ENCODE measurements at regions not wholly inside any gene's neighbourhood (a gene's known extent, or its start where the extent isn't known, plus 50 kb on each side); places are given as distances from the start of the nearest gene placed in this dataset.
"Not testable (repeated sequence)": the region's sequence is repeated elsewhere in the genome, so short reads cannot be mapped to it uniquely, and the experiment has no call there.

DNA sequence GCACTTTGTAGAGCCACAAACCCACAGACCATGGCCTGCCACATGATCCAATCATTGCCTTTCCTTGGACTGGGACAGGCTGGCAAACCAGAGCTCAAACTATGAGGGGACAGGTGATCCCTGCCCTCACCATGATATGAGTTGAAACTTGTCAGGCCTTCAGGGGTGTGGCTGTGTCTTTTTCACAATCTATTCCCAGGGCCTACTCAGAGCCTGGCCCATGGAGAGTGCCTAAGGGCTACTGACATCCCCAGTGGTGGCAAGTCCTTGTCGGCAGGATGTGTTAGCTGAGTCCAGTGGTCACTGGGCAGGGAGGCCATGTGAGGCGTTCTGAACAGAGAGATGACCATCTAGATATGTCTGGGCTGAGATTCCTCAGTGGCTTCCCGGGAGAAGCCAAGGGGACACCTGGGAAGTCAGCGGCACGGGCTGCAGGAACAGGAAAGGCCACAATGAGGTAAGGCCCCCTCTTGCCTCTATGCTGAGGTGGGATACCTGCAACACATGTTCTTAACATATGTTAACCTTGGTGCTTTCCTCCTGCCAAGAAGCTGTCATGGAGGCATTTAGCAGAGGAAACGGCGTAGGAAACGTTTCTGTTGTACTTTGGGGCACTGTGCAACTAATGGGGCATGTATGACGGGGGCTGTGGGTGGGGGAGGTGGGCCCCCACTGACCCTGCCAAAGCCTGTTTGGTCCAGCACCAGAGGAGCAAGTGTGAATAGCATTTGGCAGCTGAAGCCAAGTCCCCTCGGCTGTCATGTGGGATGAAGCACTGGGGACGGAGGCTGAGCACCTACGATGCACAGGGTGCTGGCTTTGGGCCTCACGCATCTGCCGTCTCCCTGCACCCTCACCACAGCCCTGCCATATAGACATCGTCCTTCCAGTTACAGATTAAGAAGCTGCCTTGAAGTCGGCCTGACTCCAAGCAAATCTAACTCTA, 384.0 kb downstream of the RPS24 start:
- BruUV-seq (replicated peaks) = no TSS peak
- no peak overlapping the region for H3K27ac ChIP-seq
- ChIA-PET POLR2A (ENCODE audit: unreplicated experiment) (no interaction called here), CTCF (no interaction called here)
- no peak overlapping the region for H2AFZ ChIP-seq
- peaks cover 21% of the 10 kb centered on the region for H3F3A ChIP-seq (ENCODE audit: insufficient read depth, low read depth)
- H3K27me3 ChIP-seq (ENCODE audit: insufficient read depth, low read depth) = no peaks in the 10 kb centered on the region
- intact Hi-C loops (cut with micrococcal nuclease; ENCODE audit: unreplicated experiment) = no loop called here
- H3K4me2 ChIP-seq = no peak overlapping the region
- no peaks in the 10 kb centered on the region for H3K36me3 ChIP-seq (ENCODE audit: low read depth)
- no peaks in the 10 kb centered on the region for H3K79me2 ChIP-seq (ENCODE audit: low read depth)
- H4K20me1 ChIP-seq (ENCODE audit: insufficient read depth) = no peaks in the 10 kb centered on the region
- TF ChIP-seq, protein P1, sequence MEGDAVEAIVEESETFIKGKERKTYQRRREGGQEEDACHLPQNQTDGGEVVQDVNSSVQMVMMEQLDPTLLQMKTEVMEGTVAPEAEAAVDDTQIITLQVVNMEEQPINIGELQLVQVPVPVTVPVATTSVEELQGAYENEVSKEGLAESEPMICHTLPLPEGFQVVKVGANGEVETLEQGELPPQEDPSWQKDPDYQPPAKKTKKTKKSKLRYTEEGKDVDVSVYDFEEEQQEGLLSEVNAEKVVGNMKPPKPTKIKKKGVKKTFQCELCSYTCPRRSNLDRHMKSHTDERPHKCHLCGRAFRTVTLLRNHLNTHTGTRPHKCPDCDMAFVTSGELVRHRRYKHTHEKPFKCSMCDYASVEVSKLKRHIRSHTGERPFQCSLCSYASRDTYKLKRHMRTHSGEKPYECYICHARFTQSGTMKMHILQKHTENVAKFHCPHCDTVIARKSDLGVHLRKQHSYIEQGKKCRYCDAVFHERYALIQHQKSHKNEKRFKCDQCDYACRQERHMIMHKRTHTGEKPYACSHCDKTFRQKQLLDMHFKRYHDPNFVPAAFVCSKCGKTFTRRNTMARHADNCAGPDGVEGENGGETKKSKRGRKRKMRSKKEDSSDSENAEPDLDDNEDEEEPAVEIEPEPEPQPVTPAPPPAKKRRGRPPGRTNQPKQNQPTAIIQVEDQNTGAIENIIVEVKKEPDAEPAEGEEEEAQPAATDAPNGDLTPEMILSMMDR (conservative IDR thresholded peaks at IDR 0.05) = no peak
- TF ChIP-seq EZH2 (IDR thresholded peaks at IDR 0.05; ENCODE audit: low read depth) = no peak
- H3K4me3 ChIP-seq = no peak overlapping the region
- no peak for DNase-seq
- H3K9me3 ChIP-seq (ENCODE audit: insufficient read depth, low read depth) = no peaks in the 10 kb centered on the region
- peaks cover 25% of the 10 kb centered on the region for H3K4me1 ChIP-seq (replicated peaks; ENCODE audit: insufficient read depth)
- no peaks in the 10 kb centered on the region for H3K9me2 ChIP-seq (ENCODE audit: insufficient read depth)

GRCh38 chr10:78419481-78420265, 386.0 kb downstream of the RPS24 start:
- no peak overlapping the region for H2AFZ ChIP-seq
- no peak for TF ChIP-seq EZH2 (IDR thresholded peaks at IDR 0.05; ENCODE audit: low read depth)
- TF ChIP-seq, protein P1 (conservative IDR thresholded peaks at IDR 0.05) = no peak
- H3F3A ChIP-seq (ENCODE audit: insufficient read depth, low read depth) = peaks cover 21% of the 10 kb centered on the region
- H3K27me3 ChIP-seq (ENCODE audit: insufficient read depth, low read depth) = no peaks in the 10 kb centered on the region
- no TSS peak for BruUV-seq (replicated peaks)
- CTCF ChIA-PET = no interaction called here
- H4K20me1 ChIP-seq (ENCODE audit: insufficient read depth) = no peaks in the 10 kb centered on the region
- POLR2A ChIA-PET (ENCODE audit: unreplicated experiment) = interaction anchor here (0.6 kb wide), 1 partner anchor 28 kb away, joined by 5 read pairs; no protein-coding TSS in a partner anchor
- H3K79me2 ChIP-seq (ENCODE audit: low read depth) = no peaks in the 10 kb centered on the region
- no peaks in the 10 kb centered on the region for H3K36me3 ChIP-seq (ENCODE audit: low read depth)
- H3K9me3 ChIP-seq (ENCODE audit: insufficient read depth, low read depth) = no peaks in the 10 kb centered on the region
- H3K4me3 ChIP-seq = no peak overlapping the region
- H3K9me2 ChIP-seq (ENCODE audit: insufficient read depth) = no peaks in the 10 kb centered on the region
- DNase-seq = no peak
- intact Hi-C loops (cut with micrococcal nuclease; ENCODE audit: unreplicated experiment) = no loop called here
- no peak overlapping the region for H3K4me2 ChIP-seq
- no peak overlapping the region for H3K27ac ChIP-seq
- peaks cover 25% of the 10 kb centered on the region for H3K4me1 ChIP-seq (replicated peaks; ENCODE audit: insufficient read depth)

DNA sequence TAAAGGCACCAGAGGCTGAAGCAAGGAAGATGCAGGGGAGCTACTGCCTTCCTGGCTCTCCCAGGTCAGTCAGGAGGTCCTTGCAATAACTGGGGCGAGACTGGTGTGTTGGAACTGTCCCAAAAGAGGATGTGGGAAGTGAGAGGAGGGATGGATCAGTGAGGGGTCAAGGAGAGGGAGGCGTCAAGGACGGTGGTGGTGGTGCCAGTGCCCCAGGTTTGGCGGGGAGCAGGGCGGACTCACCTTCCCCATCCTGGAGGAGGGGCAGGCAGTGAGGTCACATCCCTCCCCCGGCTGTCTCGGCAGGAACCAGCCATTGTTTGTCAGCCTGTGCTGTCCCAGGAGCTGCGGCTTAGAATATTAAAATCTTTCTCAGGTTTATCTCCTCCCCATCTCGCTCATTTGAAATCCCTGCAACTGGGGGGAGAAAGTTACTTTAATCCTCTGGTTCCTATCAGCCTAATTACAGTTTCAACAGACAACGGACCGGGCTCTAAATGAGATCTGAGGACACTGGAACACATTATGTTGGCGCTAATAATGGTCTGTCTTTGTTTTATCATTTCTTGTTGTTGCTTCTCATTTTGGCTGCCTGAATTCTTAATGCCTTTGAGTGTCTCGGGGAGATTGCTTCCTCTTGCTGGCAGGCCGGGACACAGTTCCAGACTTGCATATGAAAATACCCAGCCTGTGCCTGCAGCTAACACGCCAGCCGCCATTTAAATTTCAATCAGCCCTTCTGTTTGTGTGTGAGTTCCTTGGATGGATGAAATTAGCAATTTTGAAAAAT, 387.5 kb downstream of the RPS24 start:
- TF ChIP-seq EZH2 (IDR thresholded peaks at IDR 0.05; ENCODE audit: low read depth) = no peak
- TF ChIP-seq, protein P1 (conservative IDR thresholded peaks at IDR 0.05) = no peak
- no peak for DNase-seq
- H3K79me2 ChIP-seq (ENCODE audit: low read depth) = no peaks in the 10 kb centered on the region
- peaks cover 16% of the 10 kb centered on the region for H3F3A ChIP-seq (ENCODE audit: insufficient read depth, low read depth)
- no TSS peak for BruUV-seq (replicated peaks)
- no peak overlapping the region for H3K4me3 ChIP-seq
- no peaks in the 10 kb centered on the region for H3K9me3 ChIP-seq (ENCODE audit: insufficient read depth, low read depth)
- ChIA-PET CTCF (no interaction called here), POLR2A (ENCODE audit: unreplicated experiment) (no interaction called here)
- no peaks in the 10 kb centered on the region for H3K9me2 ChIP-seq (ENCODE audit: insufficient read depth)
- no peaks in the 10 kb centered on the region for H3K36me3 ChIP-seq (ENCODE audit: low read depth)
- no peak overlapping the region for H3K4me2 ChIP-seq
- H3K27ac ChIP-seq = no peak overlapping the region
- no peaks in the 10 kb centered on the region for H4K20me1 ChIP-seq (ENCODE audit: insufficient read depth)
- no peak overlapping the region for H2AFZ ChIP-seq
- no peaks in the 10 kb centered on the region for H3K27me3 ChIP-seq (ENCODE audit: insufficient read depth, low read depth)
- intact Hi-C loops (cut with micrococcal nuclease; ENCODE audit: unreplicated experiment) = no loop called here
- H3K4me1 ChIP-seq (replicated peaks; ENCODE audit: insufficient read depth) = peaks cover 17% of the 10 kb centered on the region

- BruUV-seq (replicated peaks); CTCF ChIA-PET: not testable (repeated sequence)
These were observed 390.4 kb downstream of the RPS24 start for GRCh38 chr10:78424050-78424449.

More at GRCh38 chr10:78424050-78424449, 390.4 kb downstream of the RPS24 start:
- H3K4me3 ChIP-seq; H3K27me3 ChIP-seq (ENCODE audit: insufficient read depth, low read depth); H2AFZ ChIP-seq; H3K27ac ChIP-seq; H3K36me3 ChIP-seq (ENCODE audit: low read depth); H3K4me2 ChIP-seq; H3K4me1 ChIP-seq (replicated peaks; ENCODE audit: insufficient read depth); H3K79me2 ChIP-seq (ENCODE audit: low read depth); H3K9me3 ChIP-seq (ENCODE audit: insufficient read depth, low read depth); H4K20me1 ChIP-seq (ENCODE audit: insufficient read depth); H3K9me2 ChIP-seq (ENCODE audit: insufficient read depth); DNase-seq; H3F3A ChIP-seq (ENCODE audit: insufficient read depth, low read depth); intact Hi-C loops (cut with micrococcal nuclease; ENCODE audit: unreplicated experiment): not testable (repeated sequence)
- POLR2A ChIA-PET (ENCODE audit: unreplicated experiment) = interaction anchor here (0.7 kb wide), 1 partner anchor 724 kb away, joined by 3 read pairs; no protein-coding TSS in a partner anchor

Data from PC-9 (cell line).